GM19023 (cell line): ENCODE measurements at regions not wholly inside any gene's neighbourhood (a gene's known extent, or its start where the extent isn't known, plus 50 kb on each side); places are given as distances from the start of the nearest gene placed in this dataset.
A peak's percentile ranks its signal among the peaks of the same experiment; 100 is the strongest.

Experiments used
- ATAC-seq: cut with Tn5 transposase; IDR thresholded peaks from one replicate; pipeline ENCODE4 v1.9.1; 2021; ENCODE audit warnings: mild to moderate bottlenecking, moderate library complexity; ENCODE audit not compliant: unreplicated experiment

DNA sequence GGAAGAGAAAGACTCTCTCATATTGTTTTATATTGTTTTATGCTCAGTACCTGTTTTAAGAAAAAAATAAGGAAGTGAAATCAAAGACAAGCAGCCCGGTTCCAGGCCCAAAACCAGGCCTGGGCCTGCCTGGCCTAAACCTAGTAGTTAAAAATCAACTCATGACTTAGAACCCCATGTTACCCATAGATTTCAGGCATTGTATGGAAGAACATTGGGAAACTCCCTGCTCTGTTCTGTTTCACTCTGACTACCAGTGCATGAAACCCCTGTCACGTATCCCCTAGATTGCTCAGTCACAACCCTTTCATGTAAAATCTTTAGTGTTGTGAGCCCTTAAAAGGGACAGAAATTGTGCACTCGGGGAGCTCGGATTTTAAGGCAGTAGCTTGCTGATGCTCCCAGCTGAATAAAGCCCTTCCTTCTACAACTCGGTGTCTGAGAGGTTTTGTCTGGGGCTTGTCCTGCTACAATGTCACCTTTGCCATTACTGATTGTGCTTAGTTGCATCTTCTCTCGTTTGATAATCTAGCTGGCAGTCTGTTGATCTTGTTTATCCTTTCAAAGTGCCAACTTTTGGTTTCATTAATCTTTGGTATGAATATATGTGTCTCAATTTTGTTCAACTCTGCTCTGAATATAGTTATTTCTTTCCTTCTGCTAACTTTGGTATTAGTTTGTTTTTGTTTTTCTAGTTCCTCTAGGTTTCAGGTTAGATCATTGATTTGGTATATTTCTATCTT lies 842.8 kb upstream of the NDST4 start:
- ATAC-seq: peak; percentile 71

DNA sequence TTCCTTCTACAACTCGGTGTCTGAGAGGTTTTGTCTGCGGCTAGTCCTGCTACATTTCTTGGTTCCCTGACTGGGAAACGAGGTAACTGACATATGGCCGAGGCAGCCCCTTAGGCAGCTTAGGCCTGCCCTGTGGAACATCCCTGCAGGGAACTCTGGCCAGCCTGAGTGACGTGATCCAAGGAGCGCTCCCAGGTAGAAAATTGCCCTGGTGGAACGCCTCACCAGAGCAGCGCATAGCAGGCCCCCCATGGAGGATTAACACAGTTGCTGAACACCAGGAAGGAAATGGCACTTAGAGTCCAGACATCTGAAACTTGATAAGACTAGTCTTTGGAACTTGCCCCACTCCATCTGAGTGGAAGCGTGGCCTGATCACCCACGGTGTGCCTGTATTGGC lies 837.4 kb upstream of the NDST4 start:
- ATAC-seq: peak; percentile 33

GRCh38 chr4:115949974-115950743 lies 836.7 kb upstream of the NDST4 start:
- ATAC-seq: peak; percentile 86

DNA sequence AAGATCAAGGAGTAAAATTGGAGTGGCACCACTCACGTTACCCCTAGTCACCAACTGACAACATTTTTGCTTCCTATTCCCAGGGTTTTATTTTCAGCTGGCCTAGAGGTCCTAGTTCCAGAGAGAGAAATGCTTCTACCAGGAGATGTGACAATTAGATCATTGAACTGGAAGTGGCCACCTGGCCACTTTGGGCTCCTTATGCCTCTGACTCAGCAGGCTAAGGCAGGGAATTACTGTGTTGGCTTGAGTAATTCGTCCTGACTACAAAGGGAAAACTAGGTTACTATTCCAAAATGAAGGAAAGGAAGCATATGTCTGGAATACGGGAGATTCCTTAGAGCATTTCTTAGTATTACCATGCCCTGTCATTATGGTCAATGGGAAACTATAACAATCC lies 831.6 kb upstream of the NDST4 start:
- ATAC-seq: no peak

- ATAC-seq: no peak
Measured at GRCh38 chr4:115944146-115944905, 830.9 kb upstream of the NDST4 start.

DNA sequence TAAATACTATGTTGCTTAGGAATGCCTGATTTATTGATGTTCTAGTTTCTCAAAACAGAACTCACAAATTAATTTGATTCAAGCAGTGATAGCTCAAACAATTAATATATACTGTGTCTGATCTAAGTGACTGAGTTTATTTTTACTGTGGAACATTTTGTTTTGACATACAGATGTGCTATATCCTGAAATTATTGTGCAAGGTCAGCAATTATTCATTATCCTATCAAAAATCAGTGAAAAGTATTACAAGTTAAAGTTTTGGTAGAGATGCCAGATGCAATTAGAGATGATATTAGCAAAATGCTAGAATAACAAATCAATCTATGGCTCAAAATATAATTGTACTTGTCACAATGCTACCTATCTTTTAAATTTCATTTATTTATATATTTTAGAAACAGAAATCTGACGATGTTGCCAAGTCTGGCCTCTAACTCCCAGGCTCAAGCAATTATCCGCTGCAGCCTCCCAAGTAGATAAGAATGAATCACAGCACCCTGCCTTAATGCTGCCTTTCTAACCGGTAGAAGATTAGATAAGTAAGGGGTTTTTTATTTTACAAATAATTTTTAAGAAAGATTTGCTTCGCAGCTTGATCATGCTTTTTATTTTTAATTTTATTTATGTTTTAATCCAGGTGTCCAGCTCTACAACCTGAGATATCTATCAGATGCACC lies 825.5 kb upstream of the NDST4 start:
- no peak for ATAC-seq

- ATAC-seq: no peak
Measured at GRCh38 chr4:115929373-115929772, 816.0 kb upstream of the NDST4 start.

DNA sequence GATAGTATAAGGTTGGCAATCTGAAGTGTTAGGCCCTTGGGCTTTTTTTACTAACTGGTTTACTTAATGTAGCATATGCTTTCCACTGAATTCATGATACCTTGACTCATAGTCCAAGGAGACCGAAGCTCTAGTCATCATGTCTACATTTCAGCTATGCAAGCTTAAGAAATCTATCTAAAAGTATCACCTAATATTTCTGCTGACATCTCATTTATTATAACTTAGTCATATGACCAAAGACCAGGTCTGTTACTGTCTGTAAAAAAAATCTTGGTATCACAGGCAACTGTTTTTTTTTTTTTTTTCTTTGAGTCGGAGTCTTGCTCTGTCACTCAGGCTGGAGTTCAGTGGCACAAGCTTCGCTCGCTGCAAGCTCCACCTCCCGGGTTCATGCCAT lies 814.0 kb upstream of the NDST4 start:
- no peak for ATAC-seq

- ATAC-seq: peak; percentile 58
Measured at GRCh38 chr4:115923152-115923551, 809.7 kb upstream of the NDST4 start.

- no peak for ATAC-seq
Measured at GRCh38 chr4:115920637-115921036, 807.2 kb upstream of the NDST4 start.

DNA sequence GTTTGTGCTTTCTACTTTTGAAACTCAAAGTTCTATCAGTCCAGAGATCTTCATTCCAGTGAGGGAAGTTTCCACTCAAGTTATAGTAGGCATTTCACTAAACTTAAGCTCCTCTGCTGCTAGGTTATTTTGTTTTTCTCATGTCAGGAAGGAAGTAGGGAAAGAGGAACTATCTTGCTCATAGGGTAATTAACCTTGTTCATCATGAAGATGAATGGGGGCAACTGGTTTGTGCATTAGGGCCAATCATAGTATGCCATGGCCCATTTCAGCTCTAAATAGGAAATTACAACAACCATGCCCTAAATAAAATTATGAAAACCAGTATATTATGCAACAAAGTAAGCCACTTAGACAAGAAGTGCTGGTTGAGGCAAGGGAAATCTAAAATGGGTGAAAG lies 804.7 kb upstream of the NDST4 start:
- no peak for ATAC-seq

DNA sequence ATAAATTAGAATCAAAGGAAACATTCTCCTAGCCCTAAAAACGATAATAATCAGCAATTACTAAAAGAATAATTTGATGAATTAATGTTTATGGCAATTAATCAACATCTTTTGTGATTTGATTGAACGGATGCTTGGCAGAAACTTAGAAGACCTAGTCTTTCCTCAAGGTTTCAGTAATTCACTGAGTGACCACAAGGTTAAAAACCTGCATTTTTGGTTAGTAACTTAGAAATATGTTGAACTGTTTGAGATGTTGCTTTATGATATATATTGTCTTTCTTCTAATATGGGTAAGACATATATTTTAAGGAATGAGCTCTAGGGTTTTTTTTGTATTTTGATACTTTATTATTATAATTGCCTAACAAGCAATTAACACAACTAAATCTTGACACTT lies 793.0 kb upstream of the NDST4 start:
- ATAC-seq: no peak

DNA sequence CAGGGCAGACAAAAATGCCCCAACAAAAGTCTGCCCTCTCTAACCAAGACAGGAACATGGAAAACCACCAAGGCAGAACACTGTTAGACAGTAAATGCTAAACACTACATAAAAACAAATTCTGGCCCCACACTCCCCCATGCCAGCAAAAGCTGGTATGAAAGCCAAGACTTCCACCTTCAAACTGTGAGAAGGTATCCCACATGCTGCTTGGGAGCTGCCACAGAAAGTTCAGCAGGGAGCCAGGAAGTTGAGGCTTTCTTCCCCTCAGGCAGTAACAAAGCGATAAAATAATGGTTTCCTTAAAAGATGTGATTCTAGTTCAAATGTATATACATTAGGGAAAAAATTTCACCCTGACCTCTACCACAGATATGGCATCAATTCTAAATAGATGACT lies 770.4 kb upstream of the NDST4 start:
- no peak for ATAC-seq

DNA sequence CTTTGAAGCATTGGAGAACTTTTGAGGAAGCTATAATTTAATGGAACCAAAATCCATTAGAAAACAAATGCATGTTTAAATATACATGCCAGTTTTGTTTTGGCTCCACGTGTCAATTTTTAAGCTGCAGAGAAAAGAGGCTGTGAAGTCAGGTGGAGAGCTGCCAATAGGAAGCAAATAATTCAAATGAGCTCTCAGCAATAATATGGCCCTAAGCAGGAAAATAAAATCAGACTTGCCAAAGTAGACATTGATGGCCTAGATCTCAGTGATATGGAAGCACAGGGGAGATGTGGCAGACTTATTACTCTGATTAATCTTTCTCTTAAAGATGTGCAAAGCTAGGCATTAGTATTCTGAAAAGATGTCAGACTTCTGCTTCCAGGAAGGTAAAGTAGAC lies 769.8 kb upstream of the NDST4 start:
- no peak for ATAC-seq

GRCh38 chr4:115873048-115873447 lies 759.6 kb upstream of the NDST4 start:
- no peak for ATAC-seq

GRCh38 chr4:115871596-115871995 lies 758.2 kb upstream of the NDST4 start:
- no peak for ATAC-seq

DNA sequence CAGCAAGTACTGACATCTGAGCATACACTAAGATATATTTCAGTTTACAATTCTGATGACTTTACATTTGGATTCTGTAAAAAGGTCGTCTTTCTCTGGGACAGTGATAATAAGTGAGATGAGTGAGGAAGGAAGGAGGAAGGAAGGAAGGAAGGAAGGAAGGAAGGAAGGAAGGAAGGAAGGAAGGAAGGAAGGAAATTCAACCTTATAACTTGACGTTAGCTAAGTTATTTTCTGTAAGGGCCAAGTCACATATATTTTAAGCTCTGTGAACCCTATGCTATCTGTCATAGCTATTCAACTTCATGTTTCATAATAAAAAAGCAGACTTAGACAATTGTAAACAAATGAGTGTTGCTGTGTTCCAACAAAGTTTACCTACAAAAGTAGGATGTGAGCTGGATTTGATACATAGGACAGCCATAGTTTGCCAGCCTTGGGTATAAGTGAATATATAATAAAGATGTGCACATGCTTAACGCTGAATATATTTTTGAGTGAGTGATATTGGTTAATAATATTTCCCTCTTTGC lies 753.0 kb upstream of the NDST4 start:
- no peak for ATAC-seq

DNA sequence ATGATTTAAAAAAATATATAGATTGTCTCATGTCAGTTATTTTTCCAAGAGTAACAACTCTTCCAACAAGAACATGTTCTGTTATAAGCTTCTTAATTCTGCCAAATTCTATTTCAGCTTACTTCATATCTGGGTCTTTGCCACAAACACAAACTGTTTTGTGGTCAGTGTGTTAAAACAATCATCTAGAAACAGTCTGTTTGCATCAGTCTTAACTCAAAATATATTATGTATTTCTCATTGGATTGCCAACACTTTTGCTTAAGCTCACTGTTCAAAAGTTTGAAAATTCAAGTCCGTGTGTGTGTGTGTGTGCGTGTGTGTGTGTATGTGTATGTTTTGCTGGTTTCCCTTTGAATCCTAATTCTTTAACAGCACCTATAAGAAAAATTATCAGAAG lies 752.3 kb upstream of the NDST4 start:
- no peak for ATAC-seq

GRCh38 chr4:115852767-115853091 lies 739.3 kb upstream of the NDST4 start:
- ATAC-seq: no peak

DNA sequence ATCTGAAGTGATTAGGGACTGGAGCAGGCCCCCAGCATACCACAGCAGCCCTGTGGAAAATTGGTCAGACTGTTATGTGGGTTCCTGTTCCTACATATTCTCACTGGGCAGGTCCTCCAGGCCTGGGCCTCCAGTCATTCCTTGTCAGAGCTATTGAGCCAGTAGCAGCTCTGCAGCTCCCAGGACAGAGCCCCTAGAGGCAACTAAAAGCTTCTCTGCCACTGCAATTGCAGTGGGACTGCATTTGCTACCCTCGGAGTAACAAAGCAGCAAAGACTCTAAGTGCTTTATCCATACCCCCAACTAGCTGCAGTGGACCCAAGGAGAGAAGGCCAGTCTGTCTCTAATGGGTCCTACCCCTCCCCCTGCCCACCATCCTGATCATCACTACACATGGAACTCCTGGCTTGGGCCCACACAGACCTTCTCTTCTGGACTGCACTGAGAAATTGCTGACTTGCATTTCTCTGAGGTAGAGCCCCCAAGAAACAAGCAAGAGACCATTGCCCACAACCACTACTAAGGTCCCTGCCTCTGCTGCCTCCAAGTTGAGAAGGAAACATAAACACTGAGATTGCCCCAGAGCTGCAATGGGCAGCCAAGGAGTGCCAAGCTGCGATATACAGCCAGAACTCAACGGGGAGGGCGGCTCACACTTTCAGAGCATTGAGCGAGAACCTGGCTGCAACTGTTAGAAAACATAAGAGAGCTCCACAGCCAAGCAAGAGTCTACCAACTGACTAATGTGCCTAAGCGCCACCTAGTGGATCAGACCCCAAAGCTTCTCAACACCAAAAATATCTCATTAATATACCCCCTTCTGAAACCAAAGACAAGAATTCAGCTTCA lies 738.7 kb upstream of the NDST4 start:
- ATAC-seq: peak; percentile 77
